Activated gamma-delta T cell treated with Interleukin-2 at 50 U/mL for 16 hours (primary cell): ENCODE measurements at regions not wholly inside any gene's neighbourhood (a gene's known extent, or its start where the extent isn't known, plus 50 kb on each side); places are given as distances from the start of the nearest gene placed in this dataset.

ENCODE experiments used
- DNase-seq: peaks from one replicate; pipeline ENCODE4 v3.0.0-alpha.2; 2020

DNA sequence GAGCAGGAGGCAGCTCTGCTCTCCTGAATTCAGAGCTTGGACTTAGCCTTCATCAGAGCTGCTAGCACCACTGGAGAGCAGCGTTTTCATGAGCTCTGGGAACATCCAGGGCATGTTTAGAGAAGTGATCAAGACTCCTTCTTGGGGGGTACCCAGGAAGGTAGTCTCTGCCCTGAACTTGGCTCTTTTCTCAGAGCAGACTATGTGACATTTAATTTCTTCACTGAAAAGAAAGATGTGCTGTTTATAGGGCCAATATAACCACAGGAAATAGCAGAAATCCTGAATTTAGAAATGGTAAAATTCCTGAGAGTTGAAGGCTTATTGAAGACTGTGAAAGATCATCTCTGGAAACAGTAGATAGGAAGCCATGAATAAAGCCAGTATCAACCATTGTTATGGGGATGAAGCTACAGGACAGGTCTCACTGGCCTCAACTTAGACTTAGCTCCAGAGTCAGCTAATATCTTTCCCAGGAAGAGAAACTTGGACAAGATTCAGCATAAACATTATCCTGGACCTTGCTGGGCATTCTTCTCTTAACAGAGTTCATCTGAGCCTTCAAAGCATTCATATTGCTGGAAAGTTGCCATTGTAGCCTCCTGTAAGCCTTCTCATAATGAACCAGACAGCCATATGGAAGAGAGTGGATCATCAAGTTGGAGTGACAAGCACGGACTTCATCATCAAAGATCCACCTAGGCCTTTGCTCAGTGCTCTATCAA, 386.6 kb upstream of the THBS1 start:
- no peak for DNase-seq

DNA sequence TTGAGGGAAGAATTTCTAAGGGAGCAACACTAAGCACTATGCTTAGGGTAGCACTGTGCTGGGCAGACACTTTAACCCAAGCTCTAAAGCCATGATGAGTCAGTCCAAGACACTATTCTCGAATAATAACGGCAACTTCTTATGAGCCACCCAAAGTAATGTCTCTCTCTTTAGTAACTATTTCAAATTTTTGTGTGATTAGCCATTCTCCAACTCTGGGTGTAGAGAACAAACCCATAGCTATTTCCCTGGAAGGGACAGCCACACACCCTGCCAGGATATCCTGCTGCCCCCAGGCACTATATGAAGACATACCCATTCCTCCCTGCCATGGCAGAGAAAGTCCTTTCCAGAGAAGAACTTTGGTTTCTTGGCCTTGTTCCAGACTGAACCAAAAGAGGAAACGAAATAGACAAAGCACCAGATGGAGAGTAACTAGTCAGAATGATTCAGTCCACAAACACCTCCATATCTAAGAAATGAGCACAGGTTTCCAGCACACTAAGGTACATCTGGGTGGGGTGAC, 384.9 kb upstream of the THBS1 start:
- no peak for DNase-seq

DNA sequence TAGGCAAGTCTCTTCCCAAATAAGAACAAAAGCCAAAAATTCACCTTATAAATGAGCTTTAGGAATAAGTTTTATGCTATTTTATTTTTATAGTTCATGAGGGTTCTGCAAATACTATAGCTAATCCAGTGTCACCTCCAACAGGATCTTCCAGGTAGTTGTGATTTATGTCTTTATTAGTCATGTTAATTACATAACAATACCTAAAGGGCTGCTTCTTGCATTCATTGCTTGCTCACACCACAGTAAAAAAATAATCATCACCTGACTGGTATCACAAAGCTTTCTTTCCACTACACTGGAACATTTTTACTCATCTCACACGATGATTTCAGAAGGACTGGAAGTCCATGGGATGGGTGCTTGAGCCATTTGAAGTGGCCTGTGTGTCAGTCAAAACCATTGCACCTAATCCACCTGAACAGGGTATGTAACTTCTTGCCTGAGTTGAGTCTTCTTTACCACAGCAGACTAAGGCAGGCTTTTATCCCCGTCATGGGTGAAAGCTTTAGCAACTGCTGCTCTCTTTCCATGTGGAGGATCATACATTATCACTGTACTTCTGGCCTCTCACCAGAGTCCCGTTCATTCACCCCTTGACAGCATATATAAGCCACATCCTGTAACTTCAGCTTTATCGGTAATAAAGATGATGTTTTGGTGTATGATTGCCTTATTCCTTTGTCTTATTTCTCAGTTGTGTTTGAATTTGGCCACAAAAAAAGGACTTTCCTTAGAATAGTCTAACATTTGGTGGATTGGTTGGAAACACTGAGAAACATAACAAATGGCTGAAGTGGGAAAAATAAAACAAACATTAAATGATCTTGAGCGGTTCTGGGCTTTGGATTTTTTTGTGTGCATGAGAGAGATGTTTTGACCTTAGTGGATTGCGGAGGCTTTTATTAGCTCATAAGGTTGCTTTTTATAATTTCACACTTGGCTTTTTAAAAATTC, 382.6 kb upstream of the THBS1 start:
- DNase-seq = no peak

GRCh38 chr15:39199076-39199475, 381.8 kb upstream of the THBS1 start:
- no peak for DNase-seq

GRCh38 chr15:39200586-39200985, 380.3 kb upstream of the THBS1 start:
- DNase-seq = no peak

DNA sequence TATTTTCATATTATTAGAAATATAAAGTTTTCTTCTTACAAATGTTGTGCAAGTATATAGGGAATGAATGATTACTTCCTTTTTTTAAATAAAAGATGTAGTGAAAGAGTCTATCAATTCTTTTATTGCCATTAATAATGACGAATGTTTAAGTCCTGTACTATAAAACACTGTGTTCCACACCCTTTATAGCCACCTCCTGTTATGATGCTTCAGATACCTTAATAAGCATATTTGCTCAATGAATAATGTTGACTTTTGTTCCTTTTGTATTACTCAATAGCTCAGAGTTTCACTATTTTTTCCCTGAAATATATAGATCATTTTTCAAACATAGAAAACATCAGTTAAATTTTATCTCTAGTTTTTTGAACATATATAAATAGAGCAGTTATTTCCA, 378.2 kb upstream of the THBS1 start:
- no peak for DNase-seq

DNA sequence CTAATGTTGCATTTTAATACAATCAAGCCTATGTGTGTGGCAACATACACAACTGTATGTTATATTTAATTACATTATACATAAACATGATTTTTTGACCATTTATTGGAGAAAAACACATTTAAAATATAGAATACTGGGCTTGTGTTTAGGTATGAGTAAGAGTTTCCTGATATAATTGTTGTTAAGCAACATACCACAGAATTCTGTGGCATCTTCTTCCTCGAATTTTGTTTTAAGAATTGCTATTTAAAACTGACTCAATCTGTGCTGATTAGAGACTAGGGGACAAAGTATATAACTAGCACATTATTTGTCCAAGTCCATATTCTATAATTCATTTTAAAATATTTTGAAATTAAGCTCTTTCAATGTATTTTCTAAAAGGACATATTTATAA, 376.8 kb upstream of the THBS1 start:
- DNase-seq = no peak

GRCh38 chr15:39205081-39205480, 375.8 kb upstream of the THBS1 start:
- DNase-seq = no peak

- DNase-seq = no peak
Observed at GRCh38 chr15:39205506-39206371, 375.1 kb upstream of the THBS1 start.

- DNase-seq = no peak
Observed at GRCh38 chr15:39207532-39208115, 373.3 kb upstream of the THBS1 start.

DNA sequence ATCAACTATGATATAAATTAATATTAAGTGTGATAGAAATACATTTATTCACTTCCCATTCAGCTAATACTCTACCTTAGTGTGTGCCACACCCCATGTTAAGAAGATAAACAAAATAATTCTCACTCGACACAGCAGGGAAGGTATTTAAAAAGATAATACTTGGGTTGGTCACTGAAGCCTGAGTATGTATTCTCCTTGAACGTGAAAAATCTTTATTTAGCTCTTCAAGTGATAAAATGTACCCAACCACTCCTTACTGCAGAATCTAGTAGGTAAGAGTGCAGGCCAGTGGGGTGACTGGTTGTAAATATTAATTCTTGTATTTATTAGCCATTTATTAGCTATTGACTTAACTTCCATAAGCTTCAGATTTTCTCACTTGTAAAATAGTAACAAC, 372.7 kb upstream of the THBS1 start:
- DNase-seq = no peak

DNA sequence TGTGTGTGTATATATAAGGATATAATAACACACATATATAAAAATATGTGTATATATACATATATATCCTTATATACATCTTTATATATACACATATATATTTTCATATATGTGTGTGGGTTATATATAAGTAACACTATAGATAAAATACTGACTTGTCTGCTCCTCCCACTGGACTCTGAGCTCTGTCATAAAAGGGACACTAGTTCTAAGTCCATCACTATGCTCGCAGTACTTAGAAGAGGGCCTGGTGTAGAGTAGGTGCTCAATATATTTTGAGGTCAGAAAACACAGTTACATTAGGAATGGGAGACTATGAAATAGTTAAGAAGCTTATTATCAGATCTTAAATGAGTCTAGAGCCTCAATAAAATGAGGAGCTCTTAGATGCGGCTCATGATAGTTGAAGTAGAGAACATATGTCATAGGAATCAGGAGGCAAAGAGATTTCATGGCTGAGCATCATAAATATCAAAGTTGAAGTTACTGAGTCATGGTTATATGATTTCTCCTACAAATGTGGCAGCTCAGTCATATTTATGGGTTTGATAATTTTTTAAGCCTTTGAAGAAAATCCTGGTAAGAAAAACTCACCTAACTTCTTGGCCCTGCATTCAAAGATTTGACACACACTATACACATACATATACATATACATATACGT, 371.2 kb upstream of the THBS1 start:
- no peak for DNase-seq

- DNase-seq = no peak
Observed at GRCh38 chr15:39211108-39211979, 369.5 kb upstream of the THBS1 start.

GRCh38 chr15:39213385-39213840, 367.5 kb upstream of the THBS1 start:
- no peak for DNase-seq

- no peak for DNase-seq
Observed at GRCh38 chr15:39215015-39215414, 365.9 kb upstream of the THBS1 start.

GRCh38 chr15:39216816-39217215, 364.1 kb upstream of the THBS1 start:
- no peak for DNase-seq

DNA sequence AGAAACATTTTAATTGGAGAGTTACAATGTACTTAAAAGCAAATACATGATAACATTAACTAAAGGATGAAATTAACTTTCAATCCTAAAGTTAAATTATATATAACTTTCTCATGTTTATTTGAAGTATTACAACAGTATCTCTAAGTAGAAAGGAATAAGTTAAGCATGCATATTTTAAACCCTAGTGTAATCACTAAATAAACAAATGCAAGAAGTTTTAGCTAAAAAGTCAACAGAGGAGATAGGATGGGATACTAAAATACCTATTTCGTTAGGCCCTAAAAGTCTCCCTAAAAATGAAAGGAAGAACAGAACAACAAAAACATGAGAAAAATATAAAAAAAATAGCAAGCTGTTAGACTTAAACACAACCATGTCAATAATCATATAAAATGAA, 361.3 kb upstream of the THBS1 start:
- no peak for DNase-seq

DNA sequence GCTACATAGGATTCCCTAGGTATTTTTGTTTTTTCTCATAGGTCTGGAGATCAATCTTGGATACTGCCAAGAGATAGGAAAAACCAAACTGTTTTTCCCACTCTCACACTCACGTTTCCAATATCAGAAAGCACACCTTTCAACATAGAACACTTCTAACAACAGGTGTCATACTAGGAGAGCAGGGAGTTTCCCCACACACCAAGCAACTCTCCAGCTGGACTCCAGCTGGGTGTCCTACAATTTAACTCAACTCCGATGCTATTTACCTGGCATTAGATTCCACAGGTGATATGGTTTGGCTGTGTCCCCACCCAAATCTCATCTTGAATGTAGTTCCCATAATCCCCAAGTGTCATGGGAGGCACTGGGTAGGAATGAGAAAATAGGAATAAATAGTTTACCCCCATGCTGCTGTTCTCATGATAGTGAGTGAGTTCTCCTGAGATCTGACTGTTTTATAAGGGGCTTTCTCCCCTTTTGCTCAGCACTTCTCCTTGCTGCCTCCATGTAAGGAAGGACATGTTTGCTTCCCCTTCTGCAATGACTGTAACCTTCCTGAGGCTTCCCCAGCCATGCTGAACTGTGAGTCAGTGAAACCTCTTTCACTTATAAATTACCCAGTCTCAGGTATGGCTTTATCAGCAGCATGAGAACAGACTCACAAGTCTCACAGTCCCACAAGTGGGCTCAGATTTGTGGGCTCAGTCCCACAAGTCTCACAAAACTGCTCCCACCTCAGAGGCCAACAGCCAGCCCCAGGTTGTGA, 354.5 kb upstream of the THBS1 start:
- DNase-seq = no peak

GRCh38 chr15:39227001-39227400, 353.9 kb upstream of the THBS1 start:
- DNase-seq = no peak

GRCh38 chr15:39228889-39229288, 352.0 kb upstream of the THBS1 start:
- no peak for DNase-seq
